B cell (primary cell): ENCODE measurements at regions not wholly inside any gene's neighbourhood (a gene's known extent, or its start where the extent isn't known, plus 50 kb on each side); places are given as distances from the start of the nearest gene placed in this dataset.

Source experiments
- CTCF ChIP-seq: fragments of 200-600 bp; IDR thresholded peaks from one replicate; pipeline ENCODE4 v1.8.0; 2022; ENCODE audit warnings: antibody characterized with exemption, mild to moderate bottlenecking
- EZH2 ChIP-seq: IDR thresholded peaks from 2 replicates; pipeline ENCODE4 v1.6.1; 2012; ENCODE audit warnings: borderline replicate concordance, low read depth, mild to moderate bottlenecking, moderate library complexity, low read length; ENCODE audit not compliant: insufficient read depth, poor library complexity, severe bottlenecking

- TF ChIP-seq CTCF: no peak
- TF ChIP-seq EZH2: no peak
Observed at GRCh38 chr1:29549001-29549400, 312.7 kb downstream of the PTPRU start.
